ENCODE measurements at regions not wholly inside any gene's neighbourhood (a gene's known extent, or its start where the extent isn't known, plus 50 kb on each side); places are given as distances from the start of the nearest gene placed in this dataset.

DNA sequence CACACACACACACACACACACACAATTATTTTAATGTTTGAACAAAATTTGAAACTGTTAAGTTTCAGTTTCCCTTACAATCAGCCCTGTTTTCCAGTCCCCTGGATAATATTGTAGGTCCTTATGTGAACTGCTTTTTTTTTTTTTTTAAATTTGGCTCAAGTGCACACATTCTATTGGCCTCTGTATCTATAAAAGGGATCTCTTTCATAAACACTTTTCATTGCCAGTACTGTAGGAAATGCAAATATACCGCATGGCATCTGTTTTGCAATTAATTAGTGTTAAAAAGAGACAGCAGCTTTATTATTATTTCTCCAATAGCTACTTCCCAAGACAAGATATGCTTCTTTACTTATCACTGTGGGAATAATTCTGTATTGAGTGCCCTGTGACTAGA is 738.7 kb downstream of the EPHA4 start:
- DNase-seq = no peak

DNA sequence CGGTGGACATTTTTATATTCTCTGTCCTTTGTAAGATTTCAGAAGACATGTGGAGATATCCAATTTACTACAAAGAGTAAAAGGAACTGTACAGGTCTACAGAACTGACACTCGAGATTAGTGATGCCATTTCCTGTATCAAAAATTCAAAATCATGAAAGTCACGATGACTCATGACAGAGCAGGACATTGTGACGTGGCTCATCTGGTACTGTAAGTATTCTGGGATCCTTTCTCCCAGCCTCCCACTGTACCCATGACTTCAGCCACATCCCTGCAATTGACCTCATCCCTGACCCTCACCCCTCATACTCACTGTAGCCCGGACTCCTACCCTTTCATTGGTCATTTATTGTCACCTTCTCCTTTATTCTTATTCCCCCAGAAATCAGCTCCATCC is 736.5 kb downstream of the EPHA4 start:
- DNase-seq = no peak

GRCh38 chr2:220837226-220837625 is 734.9 kb downstream of the EPHA4 start:
- DNase-seq = no peak

GRCh38 chr2:220842901-220843665 is 729.0 kb downstream of the EPHA4 start:
- DNase-seq = no peak

- no peak for DNase-seq
These were observed 726.3 kb downstream of the EPHA4 start for GRCh38 chr2:220845766-220846273.

- DNase-seq = no peak
These were observed 725.1 kb downstream of the EPHA4 start for GRCh38 chr2:220847006-220847405.

DNA sequence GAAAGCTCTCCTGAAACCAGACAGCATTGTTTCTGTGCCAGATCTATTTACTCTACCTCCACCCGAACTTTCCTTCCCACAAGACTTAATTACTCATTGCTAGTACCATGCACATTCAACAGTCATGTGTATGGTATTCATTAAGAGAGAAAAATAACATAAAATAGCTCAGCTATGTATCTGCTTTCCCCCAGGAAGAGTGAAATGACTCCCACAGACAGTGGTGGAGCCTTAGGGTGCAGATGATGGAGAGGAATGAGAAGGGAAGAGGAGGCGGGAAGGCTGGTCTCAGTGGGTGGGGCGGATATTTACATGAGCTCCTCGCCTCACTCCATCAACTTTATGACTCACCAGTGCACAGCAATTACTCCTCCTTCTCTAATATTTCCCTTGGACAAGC is 724.5 kb downstream of the EPHA4 start:
- no peak for DNase-seq

DNA sequence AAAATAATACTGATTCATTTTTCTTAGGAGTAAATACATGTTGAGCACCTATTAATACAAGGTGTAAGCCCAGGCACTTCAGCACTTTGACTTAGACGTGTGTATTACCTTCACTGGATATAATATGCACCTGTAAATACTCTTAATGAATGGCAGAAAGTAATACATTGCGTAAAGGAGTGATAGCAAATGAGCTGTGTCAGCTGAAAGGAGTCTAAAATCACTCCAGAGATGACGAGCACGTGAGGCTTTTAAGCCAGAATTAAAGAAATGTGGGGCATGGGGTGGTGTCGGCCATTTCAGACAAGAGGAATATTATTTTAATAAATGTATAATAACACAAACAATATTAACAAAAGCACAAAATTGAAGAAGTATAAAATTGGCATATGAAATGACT is 722.7 kb downstream of the EPHA4 start:
- no peak for DNase-seq

DNA sequence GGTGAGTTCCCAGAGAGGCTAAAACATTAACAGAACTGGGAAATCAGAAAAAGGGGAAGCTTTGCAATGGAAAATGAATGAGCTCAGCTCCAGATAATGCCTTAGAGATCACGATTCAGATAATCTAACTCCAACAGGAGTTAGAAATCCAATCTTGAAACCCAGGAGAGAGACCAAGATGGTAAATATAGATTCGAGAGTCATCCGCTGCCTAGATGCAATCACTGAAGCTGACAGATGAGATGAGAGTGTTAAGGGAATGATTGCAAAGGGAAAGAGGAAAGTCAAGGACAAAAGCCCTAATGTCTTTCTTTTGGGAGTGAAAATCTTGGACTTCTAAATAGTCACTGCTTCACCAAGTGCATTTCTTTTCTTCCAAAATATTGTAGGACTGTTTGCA is 722.0 kb downstream of the EPHA4 start:
- DNase-seq = no peak

DNA sequence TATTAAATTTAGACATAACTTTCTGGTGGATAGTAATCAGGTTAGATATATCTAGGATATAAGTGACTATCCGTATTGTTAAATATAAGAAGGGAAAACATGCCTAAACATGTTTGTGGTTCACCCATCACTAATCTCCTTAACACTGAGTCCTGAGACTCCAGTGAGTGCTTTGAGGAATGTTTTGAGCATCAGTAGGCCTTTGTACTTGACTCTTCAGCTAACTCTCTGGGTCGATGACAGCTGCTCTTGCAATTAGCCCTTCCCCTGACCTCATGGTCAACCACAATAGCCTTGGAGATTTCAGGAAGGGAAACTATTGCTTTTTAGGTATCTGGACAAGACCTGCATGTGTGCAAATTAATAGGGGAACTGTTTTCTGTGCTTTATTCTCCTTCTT is 716.8 kb downstream of the EPHA4 start:
- no peak for DNase-seq

DNA sequence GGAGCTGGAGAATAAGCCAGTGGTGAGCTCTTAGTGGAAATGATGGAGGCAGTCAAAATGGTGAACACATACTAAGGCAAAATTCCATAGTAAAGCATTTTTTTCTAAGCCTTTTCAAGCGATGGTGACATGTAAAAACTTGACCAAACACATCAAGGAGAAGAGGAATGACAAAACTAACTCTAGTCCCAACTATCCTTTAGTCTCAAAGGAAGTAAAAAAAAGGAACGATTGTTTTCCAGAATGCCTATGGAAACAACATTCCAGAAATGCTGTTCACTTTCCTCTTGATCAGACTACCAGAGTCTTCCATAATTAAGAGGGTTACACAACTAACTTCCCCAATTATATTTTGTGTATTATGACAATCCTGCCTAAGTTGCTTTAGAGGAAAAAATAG is 715.6 kb downstream of the EPHA4 start:
- no peak for DNase-seq

GRCh38 chr2:220857368-220857767 is 714.7 kb downstream of the EPHA4 start:
- no peak for DNase-seq

DNA sequence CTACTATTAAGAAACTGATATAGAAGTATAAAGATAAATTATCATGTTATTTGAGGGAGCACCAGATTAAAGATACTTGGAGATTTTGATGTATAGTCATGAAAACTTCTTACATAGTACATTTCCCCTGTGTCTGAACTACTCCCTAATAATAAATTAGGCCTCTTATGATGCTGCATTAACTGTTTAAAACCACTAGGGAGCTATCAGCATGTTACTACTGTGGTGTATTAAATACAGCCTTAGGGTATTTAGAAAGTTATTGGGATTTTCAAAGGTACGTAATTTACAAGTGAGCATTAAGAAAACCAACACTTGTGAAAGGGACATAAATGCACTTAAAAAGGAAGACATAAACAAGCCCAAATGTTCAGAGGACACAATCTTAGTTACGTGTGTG is 714.0 kb downstream of the EPHA4 start:
- no peak for DNase-seq

GRCh38 chr2:220871909-220872308 is 700.2 kb downstream of the EPHA4 start:
- DNase-seq = no peak

DNA sequence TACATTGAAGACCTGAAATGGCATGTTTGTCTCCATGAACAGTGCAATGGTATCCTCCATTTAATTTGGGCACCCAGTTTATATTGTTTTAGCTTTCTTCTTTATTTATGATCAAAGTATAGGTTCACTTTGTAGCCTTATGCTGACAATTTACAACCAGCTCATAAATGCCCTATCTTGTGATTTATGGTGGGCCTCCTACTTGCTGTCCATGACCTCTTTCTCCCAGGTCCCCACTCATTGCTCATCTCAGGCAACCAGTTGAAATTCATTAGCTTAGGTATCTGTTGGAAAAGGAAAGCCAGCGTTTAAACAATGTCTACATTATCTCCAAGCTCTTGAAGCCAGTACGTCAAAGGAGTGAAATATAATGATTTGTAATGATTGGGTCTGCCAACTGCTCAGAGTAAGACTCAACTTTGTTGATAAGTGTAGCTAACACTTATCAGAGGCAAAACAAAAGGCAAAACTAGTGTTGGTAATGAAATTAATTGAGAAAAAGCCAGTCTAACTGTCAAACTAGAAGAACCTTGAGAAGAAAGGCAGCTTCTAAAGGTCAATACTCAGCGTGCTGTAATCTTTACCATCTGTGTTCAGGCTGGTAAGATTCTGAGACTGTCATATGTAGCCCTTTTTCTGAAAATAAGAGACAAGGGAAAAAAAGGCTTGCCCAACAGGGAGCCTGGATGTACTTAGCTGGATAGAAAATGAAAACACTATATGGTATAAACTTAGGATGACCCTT is 695.9 kb downstream of the EPHA4 start:
- DNase-seq = no peak

GRCh38 chr2:220877491-220877890 is 694.6 kb downstream of the EPHA4 start:
- no peak for DNase-seq

- no peak for DNase-seq
These were observed 694.2 kb downstream of the EPHA4 start for GRCh38 chr2:220877897-220878296.

DNA sequence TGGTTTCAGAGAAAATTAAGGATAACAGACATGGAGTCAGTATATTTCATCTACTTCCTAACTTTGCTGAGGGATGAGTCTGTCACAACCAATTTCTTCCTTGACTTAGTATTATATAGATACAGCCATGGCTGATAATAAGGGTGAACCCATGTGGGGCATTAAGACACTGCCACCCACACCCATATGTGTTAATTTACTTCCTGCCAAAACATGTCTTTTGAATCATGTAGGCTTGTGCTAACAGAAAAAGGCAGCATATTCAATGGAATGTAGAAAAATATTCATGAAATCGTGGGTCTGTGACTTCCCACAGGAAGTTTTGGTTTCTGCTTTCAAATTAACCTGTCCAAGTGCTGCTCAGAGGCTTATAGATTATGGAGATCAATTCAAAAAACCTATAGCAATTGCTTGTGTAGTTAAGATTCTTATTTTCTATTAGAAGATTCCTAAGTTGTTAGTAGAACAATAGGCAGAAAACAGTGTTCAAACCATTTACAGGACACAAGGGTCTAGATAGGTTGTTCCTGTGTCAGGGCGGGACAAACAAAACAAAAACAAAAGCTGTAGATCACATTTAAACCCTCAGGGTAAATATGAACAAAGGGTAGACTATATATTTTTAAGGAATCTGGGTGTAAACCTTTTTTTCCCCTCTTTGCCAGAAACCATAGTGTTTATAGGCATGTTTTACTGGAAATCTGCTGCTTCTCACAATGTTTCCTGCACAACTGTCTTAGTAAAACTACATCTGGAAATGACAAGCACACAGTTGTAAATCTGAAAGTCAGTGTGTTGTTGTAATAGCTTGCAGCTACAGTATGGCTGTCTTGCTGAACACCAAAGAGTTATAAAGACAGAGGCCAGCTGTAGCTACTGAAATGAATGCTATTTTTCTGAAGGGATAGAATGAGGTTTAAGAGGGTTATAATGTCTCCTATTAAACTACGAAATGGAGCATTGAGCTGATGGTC is 691.2 kb downstream of the EPHA4 start:
- no peak for DNase-seq

GRCh38 chr2:220882507-220882906 is 689.6 kb downstream of the EPHA4 start:
- no peak for DNase-seq

DNA sequence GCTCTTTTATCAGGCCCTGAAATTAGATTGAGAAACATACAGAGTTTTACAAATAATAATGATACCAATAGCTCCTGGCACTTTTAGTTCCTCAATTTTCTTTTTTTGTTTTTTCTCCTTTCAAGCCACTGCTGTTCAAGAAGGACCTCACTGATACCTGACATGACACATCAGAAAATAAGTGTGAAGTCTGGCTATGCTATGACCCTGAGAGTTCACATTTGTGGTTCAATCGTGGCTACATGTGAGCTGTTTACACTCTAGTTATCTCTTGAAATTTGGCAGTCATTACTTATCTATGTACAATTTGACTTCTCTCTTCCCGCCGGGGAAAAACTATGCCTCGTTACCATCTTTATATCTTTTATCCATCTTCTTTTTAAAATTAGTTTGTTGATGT is 686.5 kb downstream of the EPHA4 start:
- no peak for DNase-seq

DNA sequence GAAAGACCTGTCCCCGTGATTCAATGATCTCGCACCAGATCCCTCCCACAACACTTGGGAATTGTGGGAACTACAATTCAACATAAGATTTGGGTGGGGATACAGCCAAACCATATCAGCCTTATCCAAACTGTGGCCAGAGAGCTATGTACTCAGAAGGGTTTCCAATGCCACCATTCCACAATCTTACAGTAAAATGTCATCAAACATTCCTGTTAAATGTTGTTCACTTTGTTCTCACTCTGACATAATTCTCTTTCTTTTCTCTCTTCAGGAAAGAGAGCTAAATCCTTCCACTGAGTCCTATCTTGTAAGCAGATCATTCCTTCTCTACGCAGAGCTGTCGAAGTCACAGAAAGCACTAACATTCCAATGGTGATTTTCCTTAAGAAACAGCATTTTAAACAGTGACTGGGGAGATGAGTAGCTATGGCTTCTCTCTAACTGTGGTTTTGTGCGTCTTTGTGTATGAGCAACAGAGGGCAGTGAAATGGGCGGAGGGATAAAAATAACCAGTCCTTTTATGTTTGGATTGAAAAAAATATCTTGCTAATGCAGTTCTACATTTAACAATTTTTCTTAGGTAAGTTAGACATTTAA is 684.7 kb downstream of the EPHA4 start:
- DNase-seq = no peak

GRCh38 chr2:220887876-220888275 is 684.2 kb downstream of the EPHA4 start:
- DNase-seq = no peak

DNA sequence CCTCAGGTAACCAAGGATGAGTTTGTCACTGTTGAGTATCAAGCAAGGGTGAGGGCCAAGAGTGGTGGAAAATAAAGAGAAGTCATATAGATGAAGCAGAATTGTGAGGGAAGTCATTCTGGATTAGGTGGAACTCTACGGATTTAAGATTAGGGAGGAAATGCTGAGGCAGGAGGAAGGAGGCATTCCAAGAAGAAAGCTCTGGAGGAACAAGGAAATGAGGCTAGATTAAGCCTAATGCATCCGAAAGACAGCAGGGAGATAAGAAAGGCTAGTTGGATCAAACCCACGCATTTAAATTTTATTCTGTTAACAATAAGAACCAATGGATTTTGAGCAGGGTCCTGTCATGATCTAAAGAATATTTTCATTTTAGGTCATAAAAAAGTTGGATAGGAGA is 681.2 kb downstream of the EPHA4 start:
- no peak for DNase-seq
